CD14-positive monocyte (primary cell): ENCODE measurements at regions not wholly inside any gene's neighbourhood (a gene's known extent, or its start where the extent isn't known, plus 50 kb on each side); places are given as distances from the start of the nearest gene placed in this dataset.

Experiments
- DNase-seq, 3 donors: peaks; one replicate each; pipeline ENCODE4 v3.0.0-alpha.2; 2011 to 2022
- H2AFZ ChIP-seq: 2 replicates; pipeline ENCODE4 v1.6.0; 2012; ENCODE audit warnings: mild to moderate bottlenecking, low read depth, low read length, inconsistent platforms; ENCODE audit not compliant: insufficient read depth, poor library complexity, severe bottlenecking
- H3K27ac ChIP-seq, 2 donors: 1 replicate in 1 of 2; 2 replicates in 1 of 2; pipeline ENCODE4 v1.5.1; 2012 to 2013; ENCODE audit warnings: low read length in 2 of 2, control low read depth in 1 of 2, inconsistent platforms in 1 of 2, low read depth in 1 of 2, mild to moderate bottlenecking in 1 of 2
- H3K27me3 ChIP-seq, 2 donors: one replicate each; pipeline versions ENCODE4 v1.6.0 to v1.6.1; 2011 to 2013; ENCODE audit warnings: low read length in 2 of 2; ENCODE audit not compliant: control insufficient read depth in 2 of 2, insufficient read depth in 2 of 2
- H3K36me3 ChIP-seq, 2 donors: replicated peaks in 1 of 2; 1 replicate in 1 of 2; 2 replicates in 1 of 2; pipeline versions ENCODE4 v1.5.1 to v1.6.1; 2012 to 2013; ENCODE audit warnings: low read length in 2 of 2, control low read depth in 1 of 2, inconsistent platforms in 1 of 2, mild to moderate bottlenecking in 1 of 2; ENCODE audit not compliant: insufficient read depth in 2 of 2, control insufficient read depth in 1 of 2
- H3K4me1 ChIP-seq, 2 donors: 1 replicate in 1 of 2; 2 replicates in 1 of 2; pipeline versions ENCODE4 v1.5.1 to v1.6.1; 2012 to 2013; ENCODE audit warnings: low read length in 2 of 2, control low read depth in 1 of 2, inconsistent platforms in 1 of 2, mild to moderate bottlenecking in 1 of 2, moderate library complexity in 1 of 2; ENCODE audit not compliant: insufficient read depth in 2 of 2, control insufficient read depth in 1 of 2
- H3K4me2 ChIP-seq: replicated peaks from 2 replicates; pipeline ENCODE3; 2012; ENCODE audit warnings: low read length, moderate library complexity, mild to moderate bottlenecking; ENCODE audit not compliant: poor library complexity, severe bottlenecking; ENCODE audit errors: extremely low read depth
- H3K4me3 ChIP-seq, 3 experiments: fragments of 200-600 bp in 1 of 3; sonication (generic) in 1 of 3; replicated peaks in 1 of 3; 1 replicate in 2 of 3; 2 replicates in 1 of 3; pipeline ENCODE4 v1.5.1; 2011 to 2013; ENCODE audit warnings: low read length in 3 of 3, mild to moderate bottlenecking in 3 of 3, control low read depth in 2 of 3, low read depth in 2 of 3, inconsistent platforms in 1 of 3, moderate library complexity in 1 of 3
- H3K79me2 ChIP-seq: 2 replicates; pipeline ENCODE4 v1.6.0; 2012; ENCODE audit warnings: mild to moderate bottlenecking, control low read depth, inconsistent platforms, low read length, moderate library complexity; ENCODE audit not compliant: insufficient read depth
- H3K9ac ChIP-seq: 2 replicates; pipeline ENCODE4 v1.6.0; 2017; ENCODE audit warnings: low read length, mild to moderate bottlenecking; ENCODE audit not compliant: insufficient read depth, poor library complexity, severe bottlenecking
- H3K9me3 ChIP-seq, 2 donors: replicated peaks in 1 of 2; 1 replicate in 1 of 2; 2 replicates in 1 of 2; pipeline versions ENCODE4 v1.5.1 to v1.6.1; 2012 to 2013; ENCODE audit warnings: low read length in 2 of 2, control low read depth in 1 of 2; ENCODE audit not compliant: control insufficient read depth in 1 of 2, insufficient read depth in 1 of 2
- H4K20me1 ChIP-seq: 2 replicates; pipeline ENCODE4 v1.6.0; 2012; ENCODE audit warnings: mild to moderate bottlenecking, low read length, control low read depth, moderate library complexity; ENCODE audit not compliant: insufficient read depth
- H3K27ac Mint-ChIP-seq, 7 donors: one replicate each; pipeline ENCODE4 v1.8.0; 2020; ENCODE audit warnings: mild to moderate bottlenecking in 7 of 7, mixed read lengths in 7 of 7, moderate library complexity in 6 of 7, inconsistent platforms in 2 of 7
- H3K27me3 Mint-ChIP-seq, 3 donors: one replicate each; pipeline ENCODE4 v1.8.0; 2021 to 2022; ENCODE audit warnings: low read depth in 3 of 3, mild to moderate bottlenecking in 3 of 3, mixed read lengths in 3 of 3, moderate library complexity in 3 of 3, inconsistent platforms in 1 of 3
- H3K36me3 Mint-ChIP-seq, 2 donors: one replicate each; pipeline ENCODE4 v1.8.0; 2020; ENCODE audit warnings: mixed read lengths in 2 of 2, inconsistent platforms in 1 of 2, mild to moderate bottlenecking in 1 of 2
- H3K4me1 Mint-ChIP-seq: one replicate; pipeline ENCODE4 v1.8.0; 2020; ENCODE audit warnings: mild to moderate bottlenecking, mixed read lengths
- H3K4me3 Mint-ChIP-seq, 2 donors: one replicate each; pipeline ENCODE4 v1.8.0; 2020; ENCODE audit warnings: mild to moderate bottlenecking in 2 of 2, mixed read lengths in 2 of 2, moderate library complexity in 1 of 2
- H3K9me3 Mint-ChIP-seq, 7 donors: one replicate each; pipeline ENCODE4 v1.8.0; 2020 to 2022; ENCODE audit warnings: mixed read lengths in 7 of 7, mild to moderate bottlenecking in 6 of 7, moderate library complexity in 6 of 7, inconsistent platforms in 2 of 7
- CTCF ChIP-seq: fragments of 200-600 bp; IDR thresholded peaks from one replicate; pipeline ENCODE4 v1.8.0; 2022; ENCODE audit warnings: antibody characterized with exemption, mild to moderate bottlenecking
- WGBS: methylation state at CpG from one replicate; pipeline ENCODE4 v1.1.5; 2013; ENCODE audit warnings: missing lambda C conversion rate; ENCODE audit not compliant: insufficient coverage; 5-methylcytosine and 5-hydroxymethylcytosine counted together
- intact Hi-C, 2 donors: fragments of 100-400 bp; cut with micrococcal nuclease; formaldehyde crosslinking; loops; one replicate each; pipeline versions ENCODE4 v1.15.0 to v1.15.1; 2023

- Mint-ChIP-seq H3K27ac (no peak overlapping the region), H3K36me3 (no peaks in the 10 kb centered on the region), H3K4me1 (no peaks in the 10 kb centered on the region), H3K9me3 (peaks cover 0 to 4% (median 0%) of the 10 kb centered on the region in 7 donors), H3K4me3 (no peak overlapping the region), H3K27me3 (peaks cover 0 to 2% (median 1%) of the 10 kb centered on the region in 3 donors)
- intact Hi-C loops, result no loop called here
- DNase-seq, result no peak
- Histone ChIP-seq H3K9ac (no peak overlapping the region), H3K9me3 (no peaks in the 10 kb centered on the region), H3K27ac (no peak overlapping the region), H4K20me1 (no peaks in the 10 kb centered on the region), H2AFZ (no peak overlapping the region), H3K4me1 (no peaks in the 10 kb centered on the region), H3K4me3 (no peak overlapping the region), H3K27me3 (no peaks in the 10 kb centered on the region), H3K4me2 (no peak overlapping the region), H3K79me2 (no peaks in the 10 kb centered on the region), H3K36me3 (no peaks in the 10 kb centered on the region)
- no peak for TF ChIP-seq CTCF
- 93% methylated on average over 4 of the region's 4 CpGs for WGBS
Observed at GRCh38 chr16:8262299-8262698, 328.0 kb downstream of the TMEM114 start.

- H3K27me3 ChIP-seq, result no peaks in the 10 kb centered on the region
- no peaks in the 10 kb centered on the region for H3K4me1 Mint-ChIP-seq
- H3K36me3 Mint-ChIP-seq, result no peaks in the 10 kb centered on the region
- H3K4me3 ChIP-seq, result no peak overlapping the region
- H3K9ac ChIP-seq, result no peak overlapping the region
- DNase-seq, result no peak
- no peaks in the 10 kb centered on the region for H3K36me3 ChIP-seq
- H3K27me3 Mint-ChIP-seq, result peaks cover 0 to 2% (median 1%) of the 10 kb centered on the region in 3 donors
- H3K27ac Mint-ChIP-seq, result no peak overlapping the region
- no peaks in the 10 kb centered on the region for H3K9me3 ChIP-seq
- H3K9me3 Mint-ChIP-seq, result peaks cover 0 to 2% (median 0%) of the 10 kb centered on the region in 7 donors
- H3K27ac ChIP-seq, result no peak overlapping the region
- H3K4me1 ChIP-seq, result no peaks in the 10 kb centered on the region
- WGBS, result 75% methylated on average over 3 of the region's 3 CpGs
- H4K20me1 ChIP-seq, result no peaks in the 10 kb centered on the region
- no peak overlapping the region for H2AFZ ChIP-seq
- TF ChIP-seq CTCF, result no peak
- no peak overlapping the region for H3K4me3 Mint-ChIP-seq
- intact Hi-C loops, result no loop called here
- no peaks in the 10 kb centered on the region for H3K79me2 ChIP-seq
- no peak overlapping the region for H3K4me2 ChIP-seq
Observed at GRCh38 chr16:8260140-8260539, 330.2 kb downstream of the TMEM114 start.
